Adrenal gland (tissue), 9 donors: ENCODE measurements at regions not wholly inside any gene's neighbourhood (a gene's known extent, or its start where the extent isn't known, plus 50 kb on each side); places are given as distances from the start of the nearest gene placed in this dataset.

Experiments used
- DNase-seq, 7 donors: peaks; one replicate each; pipeline ENCODE4 v3.0.0-alpha.2; 2019 to 2020
- H3K27ac ChIP-seq, 5 donors: fragments of 200-600 bp; sonication (generic) in 4 of 5; 1 replicate in 3 of 5; 2 replicates in 2 of 5; pipeline versions ENCODE4 v1.5.1 to v1.8.0; 2016 to 2020; ENCODE audit warnings: mild to moderate bottlenecking in 1 of 5
- H3K27me3 ChIP-seq: fragments of 200-600 bp; 2 replicates; pipeline ENCODE4 v1.8.0; 2021
- H3K36me3 ChIP-seq, 2 donors: fragments of 200-600 bp; replicated peaks in 1 of 2; 1 replicate in 1 of 2; 2 replicates in 1 of 2; pipeline versions ENCODE4 v1.5.1 to v1.8.0; 2018 to 2022
- H3K4me1 ChIP-seq, 2 donors: fragments of 200-600 bp; replicated peaks in 1 of 2; 1 replicate in 1 of 2; 2 replicates in 1 of 2; pipeline versions ENCODE4 v1.5.1 to v1.8.0; 2018 to 2021
- H3K4me3 ChIP-seq, 4 donors: fragments of 200-600 bp; sonication (generic) in 3 of 4; one replicate each; pipeline ENCODE4 v1.5.1; 2016 to 2018
- H3K9me3 ChIP-seq, 3 donors: fragments of 200-600 bp; sonication (generic) in 1 of 3; replicated peaks in 1 of 3; 1 replicate in 2 of 3; 2 replicates in 1 of 3; pipeline versions ENCODE4 v1.5.1 to v1.8.0; 2016 to 2021
- CTCF ChIP-seq, 6 experiments: fragments of 450-650 bp in 4 of 6; fragments of 200-600 bp in 2 of 6; sonication (generic) in 1 of 6; IDR thresholded peaks; 1 replicate in 5 of 6; 2 replicates in 1 of 6; pipeline versions ENCODE4 v1.5.1 to v1.8.0; 2016 to 2021; ENCODE audit warnings: antibody characterized with exemption in 6 of 6, mild to moderate bottlenecking in 2 of 6, moderate library complexity in 1 of 6
- POLR2A ChIP-seq, 2 donors: fragments of 450-650 bp; IDR thresholded peaks; one replicate each; pipeline ENCODE4 v1.6.1; 2017; ENCODE audit warnings: antibody characterized with exemption in 2 of 2, mild to moderate bottlenecking in 2 of 2, moderate library complexity in 1 of 2
- whole genome bisulfite sequencing, 4 donors: extraction: QIAGEN DNeasy Blood & Tissue Kit in 2 of 4; methylation state at CpG; one replicate each; pipeline versions ENCODE4 v1.1.5 to v1.1.7; 2013 to 2017; 5-methylcytosine and 5-hydroxymethylcytosine counted together
- intact Hi-C, 2 donors: fragments of 100-400 bp; cut with DNase I; formaldehyde crosslinking; loops; one replicate each; pipeline versions ENCODE4 v1.14.1 to v1.15.0; 2022 to 2023
- donor health status: healthy with polysubstance abuse.
- donor health status: Bipolar disorder and iron deficiency.
- donor health status: DM: yes; HTN: yes; CAD: no.
- donor health status: DM: no; HTN: no; CAD: no.
- donor health status: DM: no; HTN: no; CAD: no.

- Histone ChIP-seq H3K27ac (no peak overlapping the region), H3K4me3 (no peak overlapping the region), H3K9me3 (no peaks in the 10 kb centered on the region), H3K4me1 (no peaks in the 10 kb centered on the region), H3K27me3 (no peaks in the 10 kb centered on the region), H3K36me3 (no peaks in the 10 kb centered on the region)
- DNase-seq = no peak
- 80 to 86% (median 84%) methylated on average over 11 to 12 of the region's 12 CpGs for WGBS, 4 donors
- intact Hi-C loops = no loop called here
- no peak for TF ChIP-seq CTCF (IDR thresholded peaks at IDR 0.05)
- no peak for TF ChIP-seq POLR2A (IDR thresholded peaks at IDR 0.05)
Measured at GRCh38 chr13:111981006-111981405, 85.9 kb upstream of the SOX1 start.

GRCh38 chr13:111981446-111982165 is 85.3 kb upstream of the SOX1 start:
- no peak overlapping the region for H3K27ac ChIP-seq
- no peaks in the 10 kb centered on the region for H3K9me3 ChIP-seq
- no peak for DNase-seq
- H3K36me3 ChIP-seq = no peaks in the 10 kb centered on the region
- intact Hi-C loops = no loop called here
- TF ChIP-seq POLR2A (IDR thresholded peaks at IDR 0.05) = no peak
- TF ChIP-seq CTCF (IDR thresholded peaks at IDR 0.05) = no peak
- H3K4me1 ChIP-seq = no peaks in the 10 kb centered on the region
- WGBS, 4 donors = 44 to 59% (median 54%) methylated on average over 11 to 12 of the region's 12 CpGs
- H3K27me3 ChIP-seq = no peaks in the 10 kb centered on the region
- no peak overlapping the region for H3K4me3 ChIP-seq

- intact Hi-C loops = no loop called here
- Histone ChIP-seq H3K27ac (no peak overlapping the region), H3K4me3 (no peak overlapping the region), H3K36me3 (no peaks in the 10 kb centered on the region), H3K27me3 (no peaks in the 10 kb centered on the region), H3K4me1 (no peaks in the 10 kb centered on the region), H3K9me3 (no peaks in the 10 kb centered on the region)
- TF ChIP-seq POLR2A (IDR thresholded peaks at IDR 0.05) (no peak), CTCF (IDR thresholded peaks at IDR 0.05) (no peak)
- no peak for DNase-seq
- 69 to 91% (median 76%) methylated on average over 1 of the region's 1 CpG for WGBS, 4 donors
Measured at GRCh38 chr13:111984349-111984748, 82.6 kb upstream of the SOX1 start.

DNA sequence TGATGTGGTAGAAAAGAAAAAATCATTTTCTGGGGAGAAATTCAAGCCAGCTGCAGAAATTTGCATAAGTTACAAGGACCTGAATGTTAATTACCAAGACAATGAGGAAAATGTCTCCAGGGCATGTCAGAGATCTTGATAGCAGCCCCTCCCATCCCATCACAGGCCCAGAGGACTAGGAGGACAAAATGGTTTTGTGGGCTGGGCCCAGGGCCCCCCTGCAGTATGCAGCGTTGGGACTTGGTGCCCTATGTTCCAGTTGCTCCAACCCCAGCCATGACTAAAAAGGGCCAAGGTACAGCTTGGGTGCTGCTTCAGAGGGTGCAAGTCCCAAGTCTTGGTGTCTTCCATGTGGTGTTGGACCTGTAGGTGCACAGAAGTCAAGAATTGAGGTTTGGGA is 76.6 kb upstream of the SOX1 start:
- Histone ChIP-seq H3K36me3 (no peaks in the 10 kb centered on the region), H3K4me1 (no peaks in the 10 kb centered on the region), H3K4me3 (no peak overlapping the region), H3K27ac (no peak overlapping the region), H3K27me3 (no peaks in the 10 kb centered on the region), H3K9me3 (no peaks in the 10 kb centered on the region)
- DNase-seq = no peak
- 50 to 100% (median 88%) methylated on average over 1 of the region's 1 CpG for WGBS, 4 donors
- TF ChIP-seq POLR2A (IDR thresholded peaks at IDR 0.05) (no peak), CTCF (IDR thresholded peaks at IDR 0.05) (no peak)
- intact Hi-C loops = no loop called here
